GM12872 (cell line): ENCODE measurements at regions not wholly inside any gene's neighbourhood (a gene's known extent, or its start where the extent isn't known, plus 50 kb on each side); places are given as distances from the start of the nearest gene placed in this dataset.

Source experiments
- TF ChIP-seq, protein P1 (sequence below): IDR thresholded peaks from 3 replicates; pipeline ENCODE4 v1.5.1; 2011; ENCODE audit warnings: low read depth, mild to moderate bottlenecking, low read length, moderate library complexity; ENCODE audit not compliant: insufficient read depth

DNA sequence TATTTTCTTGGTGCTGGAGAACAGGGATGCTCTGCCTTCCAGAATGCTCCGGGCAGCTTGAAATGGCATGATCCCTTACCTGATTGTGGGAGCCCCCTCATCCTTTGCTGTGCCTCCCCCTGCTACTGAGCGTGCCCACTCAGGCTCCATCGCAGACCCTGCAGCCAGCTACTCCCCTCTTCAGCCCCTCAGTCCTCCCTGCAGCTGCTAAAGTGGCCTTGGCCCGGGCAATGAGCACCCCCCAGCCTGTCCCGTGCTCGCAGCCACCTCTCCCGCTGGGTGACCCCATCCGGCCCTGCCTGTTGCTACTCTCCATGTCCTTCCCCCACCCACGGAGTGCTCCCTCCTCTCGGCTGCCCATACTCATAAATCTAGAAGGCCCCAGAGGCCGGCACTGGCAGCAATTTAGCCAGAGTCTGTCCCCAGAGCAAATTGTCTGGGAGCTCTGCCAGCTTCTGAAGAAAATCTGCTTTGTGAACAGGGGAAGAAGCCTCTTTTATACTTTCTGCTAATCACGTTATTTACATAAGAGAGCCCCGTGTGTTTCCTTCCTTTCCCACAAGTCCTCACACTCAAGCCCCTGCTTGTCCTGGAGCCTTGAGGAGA is 143.7 kb upstream of the FRMD6 start:
- TF ChIP-seq, protein P1, sequence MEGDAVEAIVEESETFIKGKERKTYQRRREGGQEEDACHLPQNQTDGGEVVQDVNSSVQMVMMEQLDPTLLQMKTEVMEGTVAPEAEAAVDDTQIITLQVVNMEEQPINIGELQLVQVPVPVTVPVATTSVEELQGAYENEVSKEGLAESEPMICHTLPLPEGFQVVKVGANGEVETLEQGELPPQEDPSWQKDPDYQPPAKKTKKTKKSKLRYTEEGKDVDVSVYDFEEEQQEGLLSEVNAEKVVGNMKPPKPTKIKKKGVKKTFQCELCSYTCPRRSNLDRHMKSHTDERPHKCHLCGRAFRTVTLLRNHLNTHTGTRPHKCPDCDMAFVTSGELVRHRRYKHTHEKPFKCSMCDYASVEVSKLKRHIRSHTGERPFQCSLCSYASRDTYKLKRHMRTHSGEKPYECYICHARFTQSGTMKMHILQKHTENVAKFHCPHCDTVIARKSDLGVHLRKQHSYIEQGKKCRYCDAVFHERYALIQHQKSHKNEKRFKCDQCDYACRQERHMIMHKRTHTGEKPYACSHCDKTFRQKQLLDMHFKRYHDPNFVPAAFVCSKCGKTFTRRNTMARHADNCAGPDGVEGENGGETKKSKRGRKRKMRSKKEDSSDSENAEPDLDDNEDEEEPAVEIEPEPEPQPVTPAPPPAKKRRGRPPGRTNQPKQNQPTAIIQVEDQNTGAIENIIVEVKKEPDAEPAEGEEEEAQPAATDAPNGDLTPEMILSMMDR, result no peak

DNA sequence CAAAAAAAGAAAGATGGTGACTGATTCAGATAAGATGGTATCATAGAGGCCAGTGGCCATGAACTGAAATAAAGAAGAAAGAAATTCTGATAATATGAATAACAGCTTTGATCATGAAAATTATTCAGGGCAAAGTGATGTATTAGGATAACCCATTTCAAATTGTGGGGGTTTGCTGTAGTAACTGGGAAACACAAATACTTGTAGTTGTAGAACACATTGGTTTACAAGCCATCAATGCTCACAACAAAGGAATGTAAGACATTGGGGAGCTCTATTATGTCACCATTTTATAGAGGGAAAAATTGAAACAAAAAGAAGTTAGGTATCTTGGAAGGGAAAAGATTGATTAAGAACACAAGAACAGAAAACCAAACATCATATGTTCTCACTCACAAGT is 140.4 kb upstream of the FRMD6 start:
- TF ChIP-seq, protein P1, result no peak

DNA sequence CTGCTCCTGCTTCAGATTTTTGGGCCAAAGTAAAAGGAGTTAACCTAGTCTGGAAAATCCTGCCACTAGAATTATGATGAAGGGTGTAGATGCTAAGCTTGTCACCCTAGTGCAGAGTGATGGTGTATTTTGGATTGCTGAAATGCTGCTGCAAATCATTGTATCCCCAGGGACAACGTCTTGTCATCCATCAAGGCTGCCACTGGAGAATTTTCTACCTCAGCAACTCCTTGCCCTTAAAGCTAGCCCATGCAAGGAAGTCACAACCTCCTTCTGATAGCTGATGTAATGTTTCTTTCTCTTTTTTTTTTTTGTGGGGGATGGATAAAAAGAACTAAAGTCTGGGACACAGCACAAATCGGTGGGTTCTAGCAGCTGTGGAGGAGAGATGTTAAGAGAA is 139.4 kb upstream of the FRMD6 start:
- TF ChIP-seq, protein P1, result no peak

GRCh38 chr14:51513281-51513680 is 138.4 kb upstream of the FRMD6 start:
- TF ChIP-seq, protein P1, result no peak

- TF ChIP-seq, protein P1, result no peak
These were observed 137.8 kb upstream of the FRMD6 start for GRCh38 chr14:51513933-51514332.

DNA sequence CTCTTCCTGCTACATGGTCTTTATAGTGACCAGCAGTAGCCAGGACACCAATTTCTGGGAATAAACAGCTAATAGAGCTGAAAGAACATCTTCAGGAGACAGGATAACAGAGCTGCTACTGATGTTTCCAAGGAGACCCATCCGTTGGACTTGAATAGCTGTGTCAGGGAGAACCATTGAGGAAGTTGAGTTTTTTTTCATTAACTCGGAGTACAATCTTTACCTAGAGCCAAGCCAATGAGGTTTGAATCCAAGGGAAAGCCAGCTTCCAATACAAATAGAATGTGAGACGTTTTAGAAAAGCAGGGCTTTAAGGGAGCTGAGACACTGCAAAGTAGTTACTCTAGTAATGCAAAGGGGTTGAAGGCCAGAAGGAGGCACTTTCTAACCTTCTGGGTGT is 136.1 kb upstream of the FRMD6 start:
- TF ChIP-seq, protein P1, result no peak

DNA sequence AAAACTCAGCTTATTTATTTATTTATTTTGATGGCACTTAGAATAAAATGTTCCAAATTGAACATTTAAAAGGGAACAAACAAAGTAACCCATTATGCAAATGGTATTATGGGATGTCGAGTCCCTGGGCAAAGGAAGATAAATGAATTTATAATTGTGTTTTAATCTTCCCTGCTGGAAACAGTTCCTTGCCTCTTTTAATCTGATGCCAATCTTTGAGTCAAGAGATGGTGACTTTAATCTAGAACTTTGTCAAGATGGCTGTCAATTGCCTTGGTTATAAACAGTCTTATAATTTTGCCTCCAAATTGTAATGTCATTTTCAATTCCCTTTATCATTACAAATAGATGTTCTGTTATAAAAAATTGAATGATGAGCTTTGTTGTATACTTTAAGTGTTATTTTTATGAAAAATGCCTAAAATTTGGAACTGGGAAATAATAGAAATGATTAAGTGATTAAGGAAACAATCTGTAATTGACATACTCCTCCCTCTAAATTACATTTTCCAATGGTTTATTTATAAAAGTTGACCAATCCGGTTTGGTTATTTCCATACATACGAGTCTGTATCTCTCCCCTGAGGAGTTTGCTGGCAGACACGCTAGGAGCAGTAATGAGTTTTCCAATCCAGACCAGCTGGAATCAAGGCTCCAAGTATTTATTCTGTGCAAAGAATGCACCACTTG is 134.9 kb upstream of the FRMD6 start:
- TF ChIP-seq, protein P1, result no peak
